ENCODE measurements at regions not wholly inside any gene's neighbourhood (a gene's known extent, or its start where the extent isn't known, plus 50 kb on each side); places are given as distances from the start of the nearest gene placed in this dataset.

GRCh38 chr14:100668352-100668751, 58.3 kb upstream of the DLK1 start:
- TF ChIP-seq CTCF (optimal IDR thresholded peaks at IDR 0.05 in 1 of 3, IDR thresholded peaks at IDR 0.05 in 1 of 3, conservative IDR thresholded peaks at IDR 0.05 in 1 of 3; ENCODE audit: extremely low read depth in 1 of 3, insufficient read depth in 2 of 3, low read length in 3 of 3) (no peak), EZH2 (IDR thresholded peaks at IDR 0.05; ENCODE audit: low read length) (no peak)
